G401.6 (cell line): ENCODE measurements at regions not wholly inside any gene's neighbourhood (a gene's known extent, or its start where the extent isn't known, plus 50 kb on each side); places are given as distances from the start of the nearest gene placed in this dataset.
"Not testable (repeated sequence)": the region's sequence is repeated elsewhere in the genome, so short reads cannot be mapped to it uniquely, and the experiment has no call there.

Experiments
- FAIRE-seq: peaks from 2 replicates; lab custom pipeline; 2012; peaks lifted over from hg19 to GRCh38; lab: Jason Lieb, UNC

DNA sequence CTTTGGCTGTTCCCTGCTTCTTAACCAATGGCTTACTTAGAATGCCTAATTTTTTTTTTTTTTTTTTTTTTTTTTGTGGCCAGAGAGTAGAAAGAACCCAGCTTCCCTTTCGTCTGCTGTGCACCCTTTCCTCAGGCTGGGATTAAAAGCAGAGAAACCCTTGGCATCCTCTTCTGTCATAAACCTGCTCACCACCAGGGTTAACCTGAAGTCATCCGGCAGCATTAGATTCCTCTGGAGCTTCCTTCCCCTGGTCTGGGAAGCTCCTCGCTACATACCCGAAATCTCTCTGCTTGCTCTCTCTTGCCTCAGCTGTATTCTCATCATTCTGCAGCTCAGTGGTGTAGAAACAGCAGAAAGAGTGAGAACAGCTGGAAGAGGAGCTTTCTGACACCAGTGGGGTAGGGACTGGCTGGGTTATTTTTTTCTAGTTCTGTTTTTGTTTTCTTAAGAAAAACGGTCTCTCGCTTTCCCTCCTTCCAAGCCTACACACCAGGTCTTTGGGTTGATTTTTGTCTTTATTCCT lies 339.0 kb upstream of the MEIS1 start:
- no peak for FAIRE-seq

DNA sequence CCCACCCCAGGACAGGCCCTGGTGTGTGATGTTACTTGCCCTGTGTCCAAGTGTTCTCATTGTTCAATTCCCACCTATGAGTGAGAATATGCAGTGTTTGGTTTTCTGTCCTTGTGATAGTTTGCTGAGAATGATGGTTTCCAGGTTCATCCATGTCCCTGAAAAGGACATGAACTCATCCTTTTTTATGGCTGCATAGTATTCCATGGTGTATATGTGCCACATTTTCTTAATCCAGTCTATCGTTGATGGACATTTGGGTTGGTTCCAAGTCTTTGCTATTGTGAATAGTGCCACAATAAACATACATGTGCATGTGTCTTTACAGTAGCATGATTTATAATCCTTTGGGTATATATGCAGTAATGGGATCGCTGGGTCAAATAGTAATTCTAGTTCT lies 340.2 kb upstream of the MEIS1 start:
- not testable (repeated sequence) for FAIRE-seq

DNA sequence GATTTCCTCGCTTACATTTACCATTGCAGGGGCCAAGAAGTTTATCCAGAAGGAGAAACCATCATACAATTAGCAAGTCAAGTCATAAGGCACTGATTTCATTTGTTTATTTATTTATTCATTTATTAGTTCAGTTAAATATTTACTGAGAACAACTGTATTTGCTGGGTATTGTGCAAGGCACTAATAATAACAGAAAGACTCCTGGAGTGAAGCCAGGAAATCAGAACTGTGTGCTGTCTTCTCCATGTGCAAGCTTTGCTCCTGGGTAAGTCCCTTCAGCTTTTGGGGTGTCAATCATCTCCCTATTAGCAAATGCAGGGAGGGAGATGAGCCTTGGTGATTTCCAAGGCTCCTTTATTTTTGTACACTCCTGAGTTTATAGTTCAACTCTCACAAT lies 341.6 kb upstream of the MEIS1 start:
- FAIRE-seq: no peak

DNA sequence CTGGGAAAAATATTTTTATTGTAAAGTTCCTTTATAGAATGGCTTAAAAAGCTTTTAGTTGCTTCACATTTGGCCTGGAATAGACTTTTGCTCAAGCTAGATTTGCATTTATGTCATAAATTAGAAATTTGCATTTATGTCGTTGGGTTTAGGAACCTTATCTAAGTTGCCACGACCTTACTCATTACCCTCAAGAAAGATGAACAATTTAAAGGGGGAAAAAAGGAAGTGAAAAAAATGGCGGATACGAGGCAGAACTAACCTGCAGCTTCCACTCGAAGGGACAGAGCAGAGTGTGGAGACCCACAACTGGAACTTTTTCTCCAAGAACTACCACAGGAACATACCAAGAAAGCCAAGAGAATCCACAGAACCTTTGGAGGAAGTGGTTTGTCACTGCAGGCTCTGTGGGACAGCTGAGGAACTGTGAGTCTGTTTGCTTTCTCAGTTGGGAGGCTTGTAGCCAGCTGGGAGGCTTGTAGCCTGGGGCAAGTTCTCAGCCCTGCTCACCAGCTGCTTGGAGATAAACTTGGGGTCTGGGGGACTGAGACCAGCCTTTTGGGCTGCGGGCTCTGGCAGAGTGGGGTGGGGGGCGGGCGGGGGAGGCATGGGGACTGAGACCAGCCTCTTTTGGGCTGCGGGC lies 349.9 kb upstream of the MEIS1 start:
- no peak for FAIRE-seq

DNA sequence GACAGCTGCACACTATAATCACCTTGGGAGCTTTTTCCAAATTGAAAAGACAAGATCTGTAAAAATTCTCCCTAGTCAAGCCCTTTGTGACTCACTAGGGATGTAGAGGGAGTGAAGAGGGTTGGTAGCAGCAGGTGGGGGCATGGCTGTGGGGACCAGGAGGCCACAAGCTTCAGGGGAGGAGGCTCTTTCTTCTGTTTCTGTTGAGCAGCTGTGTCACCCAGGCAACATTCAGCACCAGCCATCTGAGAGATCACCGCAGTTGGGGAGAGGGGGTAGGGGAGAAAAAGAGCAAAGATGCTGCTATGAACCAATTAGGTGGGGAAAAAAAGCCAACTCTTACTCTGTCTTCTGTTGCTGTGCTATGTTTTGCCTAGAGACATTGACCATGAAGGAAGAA lies 352.3 kb upstream of the MEIS1 start:
- no peak for FAIRE-seq

DNA sequence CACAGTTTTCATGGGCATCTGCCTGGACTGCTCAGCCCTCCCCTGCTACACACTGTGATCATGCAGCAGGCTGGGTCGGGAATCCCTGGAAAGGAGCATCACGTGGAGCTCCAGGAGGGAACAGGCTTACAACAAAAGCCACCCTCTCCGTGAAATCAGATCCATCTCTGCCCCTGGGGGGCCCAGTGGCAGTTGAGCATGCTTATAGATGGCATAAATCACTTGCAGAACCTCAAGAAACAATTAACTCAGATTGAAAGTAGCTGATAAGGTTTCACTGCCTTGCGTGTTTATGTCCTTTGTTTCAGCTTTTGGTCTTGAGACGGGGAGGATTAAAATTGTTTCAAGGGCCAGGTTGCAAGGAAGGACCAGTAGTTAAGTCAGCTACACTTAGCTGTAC lies 354.8 kb upstream of the MEIS1 start:
- no peak for FAIRE-seq

DNA sequence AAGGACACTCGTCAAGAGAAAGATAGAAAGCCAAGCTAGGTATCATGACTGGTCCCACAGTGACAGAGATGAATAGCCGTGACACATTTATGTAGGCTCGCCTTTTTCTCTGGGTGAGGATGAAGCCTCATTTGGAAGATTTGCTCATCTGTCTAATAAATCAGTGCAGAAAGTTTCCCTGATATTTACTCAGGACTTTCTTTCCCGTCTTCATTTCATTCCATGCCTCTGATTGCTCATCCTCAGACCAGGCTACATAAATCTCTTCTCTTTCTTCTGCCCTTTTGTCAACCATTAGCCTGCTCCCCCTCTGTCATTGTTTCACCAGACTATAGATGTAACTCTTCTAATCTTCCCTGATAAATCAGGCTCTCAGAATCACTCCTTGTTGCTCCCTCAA lies 361.8 kb upstream of the MEIS1 start:
- FAIRE-seq: no peak

DNA sequence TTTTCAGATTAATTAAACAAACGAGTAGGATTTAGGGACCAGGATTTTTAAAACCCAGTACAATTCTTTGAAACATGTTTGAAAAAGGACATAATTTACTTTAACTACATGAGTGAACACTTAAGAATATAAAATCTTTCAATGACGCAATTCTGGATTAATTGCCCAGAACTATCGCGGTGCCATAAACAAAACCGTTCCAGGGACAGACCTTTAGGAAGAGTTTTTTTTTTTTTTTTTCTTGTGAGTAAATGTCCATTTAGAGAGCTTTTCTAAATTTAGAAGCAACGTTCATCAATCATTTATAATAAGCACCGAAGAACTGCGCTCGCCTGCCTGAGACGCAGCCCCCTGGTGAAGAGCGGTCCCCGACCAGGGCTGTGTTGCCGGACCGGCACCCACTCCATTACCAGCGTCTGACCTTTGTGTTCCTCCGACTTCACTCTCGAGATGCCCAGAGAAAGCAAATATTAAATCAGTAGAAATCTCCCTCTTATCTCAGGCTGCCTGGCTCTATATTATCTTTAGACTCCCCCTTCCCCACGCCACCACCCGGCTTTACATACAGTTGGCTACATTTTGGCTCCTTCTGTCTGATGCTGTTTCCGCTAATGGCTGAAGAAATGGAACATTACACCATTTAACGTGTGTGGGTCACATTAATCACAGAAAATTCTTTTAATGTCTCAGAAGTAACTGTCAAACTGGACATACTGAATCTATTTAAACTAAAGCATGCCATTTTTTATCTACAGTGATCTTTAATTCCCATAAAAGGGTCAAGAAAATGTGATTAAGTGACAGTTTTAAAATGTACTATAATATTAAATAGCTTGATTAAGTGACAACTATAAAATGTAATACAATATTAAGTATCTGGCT lies 364.0 kb upstream of the MEIS1 start:
- no peak for FAIRE-seq

DNA sequence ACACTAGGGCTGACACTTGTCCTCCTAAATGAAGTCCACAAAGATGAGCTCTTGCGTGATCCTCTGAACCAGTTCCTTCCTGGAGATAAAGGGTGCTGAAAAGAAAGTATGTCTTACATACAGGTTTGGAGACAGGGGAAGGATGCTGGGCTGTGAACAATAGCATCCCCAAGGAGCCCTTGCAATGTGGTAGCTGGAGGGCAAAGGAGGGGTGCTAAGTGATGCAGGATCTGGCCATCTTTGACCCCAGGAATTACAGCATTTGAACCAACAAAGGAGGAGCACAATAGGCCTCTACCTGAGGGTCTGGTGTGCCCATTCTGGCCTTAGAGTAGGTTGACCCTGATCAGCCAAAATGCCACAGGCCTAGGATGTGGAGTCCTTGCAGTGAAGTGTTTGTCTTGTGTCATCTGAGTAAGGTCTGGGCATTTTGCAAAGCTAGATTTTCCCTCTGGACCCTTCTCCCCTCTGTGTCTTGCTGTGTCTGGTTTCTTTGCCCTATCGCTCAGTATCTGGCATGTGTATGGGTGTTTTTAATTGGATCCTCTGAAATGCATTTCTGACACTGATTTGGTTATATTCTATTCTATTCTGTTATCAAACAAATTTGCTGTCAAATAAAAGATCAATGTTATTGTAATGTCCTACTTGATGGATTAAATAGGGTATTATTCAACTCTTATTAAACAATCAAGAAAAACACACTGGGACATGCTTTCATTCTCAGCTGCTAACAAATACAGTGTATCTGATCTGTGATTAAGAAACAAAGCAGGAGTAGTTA lies 364.8 kb upstream of the MEIS1 start:
- no peak for FAIRE-seq

DNA sequence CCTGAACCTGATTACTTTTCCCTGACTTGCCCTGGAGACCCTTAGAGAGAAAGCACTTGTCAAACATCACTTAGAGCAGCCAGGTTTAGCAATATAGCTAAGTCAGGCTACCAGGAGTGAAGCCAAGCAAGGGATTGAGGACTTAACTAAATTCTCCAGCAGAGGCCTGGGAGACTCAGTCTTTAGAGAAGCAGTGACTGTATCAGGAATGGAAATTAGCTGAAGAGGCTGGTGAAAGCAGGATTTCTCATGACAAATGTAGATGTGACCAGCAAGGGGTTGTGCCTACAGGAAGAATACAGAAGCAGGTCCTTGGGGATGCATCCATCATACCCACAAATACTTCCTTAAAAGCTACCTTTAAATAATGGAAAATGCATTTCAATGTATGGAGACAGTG lies 368.9 kb upstream of the MEIS1 start:
- FAIRE-seq: no peak

DNA sequence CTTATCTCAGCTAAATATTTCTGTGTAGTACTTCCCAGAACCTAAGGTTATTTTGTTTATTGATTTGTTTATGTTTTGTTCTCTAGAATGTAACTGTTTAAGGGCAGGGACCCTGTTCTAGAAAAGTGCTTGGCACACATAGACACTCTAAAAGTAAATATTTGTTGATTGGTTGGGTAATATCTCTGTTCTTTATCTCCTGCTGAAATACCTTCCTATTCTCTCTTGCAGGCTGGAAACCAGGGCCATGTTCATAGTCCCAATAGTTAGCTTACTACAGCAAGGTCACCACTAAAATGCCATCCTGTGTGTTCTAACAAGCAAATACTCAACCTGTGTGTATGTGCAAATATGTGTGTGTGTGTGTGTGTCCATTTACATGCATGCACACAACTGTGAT lies 375.6 kb upstream of the MEIS1 start:
- FAIRE-seq: no peak

DNA sequence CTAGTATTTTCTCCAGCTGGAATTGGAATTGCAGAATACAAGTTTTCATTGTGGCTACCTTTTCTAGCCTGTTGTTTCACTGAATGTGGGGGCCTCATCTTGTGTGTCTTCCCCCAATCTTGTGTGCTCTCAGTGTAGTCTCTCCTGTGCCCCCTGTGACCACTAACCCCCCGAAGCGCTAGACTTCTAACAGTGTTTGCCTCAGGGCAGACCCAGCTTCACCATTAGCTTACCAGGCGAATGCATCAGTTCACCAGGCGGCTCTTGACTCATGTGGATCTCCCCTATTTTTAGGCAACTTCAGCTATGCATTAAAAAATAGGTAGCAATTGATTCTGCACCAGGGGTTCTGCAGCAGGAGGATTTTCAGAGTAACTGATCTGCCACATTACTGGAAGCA lies 376.2 kb upstream of the MEIS1 start:
- FAIRE-seq: no peak

DNA sequence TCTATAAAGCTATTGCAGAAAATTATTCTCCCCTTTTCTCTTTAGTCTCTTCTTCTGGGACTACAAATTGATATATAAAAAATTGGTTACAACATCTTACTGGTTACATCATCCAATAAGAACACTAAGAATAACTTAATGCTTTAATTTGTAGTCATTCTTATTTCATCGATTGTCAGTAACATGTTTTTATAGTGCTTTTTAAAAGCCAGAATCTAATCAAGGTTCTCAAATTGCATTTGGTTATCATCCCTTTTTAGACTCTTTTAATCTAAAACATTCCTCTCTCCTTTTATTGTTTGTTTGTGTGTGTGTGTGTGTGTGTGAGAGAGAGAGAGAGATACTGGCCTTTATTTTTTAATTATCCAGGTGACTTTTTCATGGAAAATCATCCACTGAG lies 377.1 kb upstream of the MEIS1 start:
- no peak for FAIRE-seq

DNA sequence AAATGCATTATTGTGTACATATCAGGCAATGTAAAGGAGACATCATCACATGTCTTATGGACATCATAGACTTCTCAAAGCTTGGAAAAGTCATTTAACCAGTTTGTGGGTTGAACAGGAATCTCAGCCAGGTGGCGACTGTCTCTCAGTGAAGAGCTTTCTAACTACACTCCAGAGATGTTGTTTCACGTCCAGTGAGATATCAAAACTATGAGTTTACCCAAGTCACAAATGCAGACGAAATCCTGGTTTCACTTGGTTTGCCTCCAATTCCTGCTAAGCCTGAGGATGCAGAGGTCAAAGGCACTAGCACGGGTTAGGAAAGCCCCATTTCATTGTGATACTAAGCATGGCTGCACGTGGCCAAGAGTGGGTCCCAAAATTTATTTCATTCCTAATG lies 384.5 kb upstream of the MEIS1 start:
- FAIRE-seq: no peak

DNA sequence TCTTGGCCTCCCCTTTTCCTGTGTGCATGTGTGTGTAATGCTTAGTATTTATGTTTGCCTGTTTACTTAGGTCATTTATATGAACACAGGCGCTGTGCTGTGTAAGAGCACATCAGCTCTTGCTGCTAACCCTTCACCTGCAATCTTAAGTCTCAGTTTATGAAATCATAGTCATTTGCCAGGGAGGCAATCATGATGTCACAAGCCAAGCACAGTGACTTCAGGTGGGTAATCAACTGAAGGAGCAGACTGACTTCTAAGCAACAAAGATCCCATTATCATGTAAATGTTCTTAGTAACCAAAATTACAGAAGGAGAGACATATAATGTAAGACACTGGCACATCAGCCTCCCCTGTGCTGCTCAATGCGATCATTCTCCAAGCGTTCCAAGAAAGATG lies 386.3 kb upstream of the MEIS1 start:
- FAIRE-seq: no peak

DNA sequence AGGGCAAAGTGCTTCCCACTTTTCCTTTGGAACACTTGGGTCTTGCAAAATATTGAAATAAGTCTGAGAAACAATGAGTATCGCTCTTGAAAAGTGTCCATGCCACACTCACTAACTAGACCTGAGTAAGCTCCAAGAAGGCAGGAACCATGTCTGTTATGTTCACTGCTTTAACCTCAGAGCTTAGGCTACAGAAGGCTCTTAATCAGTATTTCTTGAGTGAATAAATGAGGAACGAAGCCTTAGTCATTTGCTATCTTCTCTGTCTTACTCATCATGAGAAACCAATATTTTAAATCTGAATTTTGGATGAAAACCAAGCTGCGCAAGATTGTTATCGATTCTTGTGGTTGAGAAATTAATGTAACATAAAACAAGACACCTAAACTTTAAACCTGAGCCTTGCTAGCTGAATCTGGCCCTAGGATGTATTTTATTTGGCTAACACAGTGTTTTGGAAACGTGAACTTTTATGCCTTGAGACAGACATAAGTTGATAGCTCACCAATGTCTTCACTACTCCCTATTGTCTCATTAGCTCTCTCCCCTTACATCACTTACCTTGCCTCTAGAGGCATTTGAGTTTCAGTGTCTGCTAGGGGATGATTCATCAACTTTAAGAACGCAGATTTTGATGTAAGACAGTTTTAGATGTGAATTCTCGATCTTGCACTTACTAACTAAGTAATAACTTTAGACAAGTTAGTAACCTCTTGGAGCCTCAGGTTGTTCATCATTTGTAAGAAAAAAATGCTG lies 392.8 kb upstream of the MEIS1 start:
- no peak for FAIRE-seq

DNA sequence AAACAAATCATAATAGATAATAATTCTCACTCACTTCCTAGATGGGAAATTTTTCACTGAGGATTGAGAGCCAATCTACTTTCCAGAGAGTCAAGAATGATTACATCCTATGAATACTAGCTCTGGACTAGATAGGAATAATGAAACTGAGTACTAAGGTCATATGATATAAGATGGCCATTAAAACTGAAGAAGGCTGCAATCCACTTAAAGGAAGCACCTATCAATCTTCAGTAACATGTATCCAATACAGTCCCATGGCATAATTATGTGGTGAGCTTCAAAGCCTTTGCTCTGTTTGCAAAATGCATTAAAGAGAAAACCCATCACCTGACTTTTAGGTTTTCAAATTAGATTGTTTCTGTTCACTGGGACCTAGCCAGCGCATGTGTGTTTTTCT lies 398.0 kb upstream of the MEIS1 start:
- no peak for FAIRE-seq

DNA sequence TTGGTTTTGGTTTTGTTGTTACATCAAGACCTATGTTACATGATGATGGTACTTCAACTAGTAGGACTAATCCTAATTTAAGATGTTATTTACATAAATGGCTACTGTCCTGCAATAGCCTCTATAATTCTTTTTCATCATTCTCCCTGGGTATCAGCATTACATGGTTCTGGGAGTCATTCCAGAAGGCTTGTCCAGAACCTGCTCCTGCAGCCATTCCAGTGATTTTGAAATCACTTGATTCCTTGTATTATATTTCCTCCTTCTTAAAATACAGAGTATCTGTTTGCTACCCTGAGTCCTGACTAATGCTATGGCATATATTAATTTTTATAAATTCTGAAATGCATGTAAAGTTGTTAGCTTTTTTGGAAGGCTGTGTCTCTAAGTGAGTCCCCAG lies 400.5 kb upstream of the MEIS1 start:
- no peak for FAIRE-seq

DNA sequence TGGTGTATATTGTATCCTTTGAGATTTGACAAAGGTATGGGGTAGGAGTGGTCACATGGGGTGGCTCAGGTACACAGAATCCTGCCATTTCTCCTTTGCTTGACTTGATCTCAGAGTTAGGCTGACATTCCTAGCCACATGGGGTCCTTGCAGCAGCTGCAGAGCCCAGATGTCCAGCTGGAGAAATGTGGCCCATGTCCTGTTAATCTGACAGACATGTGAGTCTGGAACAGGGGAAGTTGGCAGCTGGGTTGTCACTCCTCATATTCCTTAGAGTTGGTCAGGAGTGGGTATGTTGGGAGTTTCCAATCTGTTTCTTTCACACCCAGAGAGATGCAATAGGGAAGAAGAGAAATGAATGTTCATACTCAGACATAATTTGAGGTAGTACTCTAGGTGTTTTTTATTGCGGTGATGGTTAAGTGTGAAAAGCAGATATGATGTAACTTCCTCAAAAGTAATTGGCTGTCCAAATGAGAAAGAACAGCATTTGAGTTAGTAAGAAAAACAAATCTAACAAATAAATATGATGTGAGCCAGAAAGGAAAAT lies 402.6 kb upstream of the MEIS1 start:
- no peak for FAIRE-seq

DNA sequence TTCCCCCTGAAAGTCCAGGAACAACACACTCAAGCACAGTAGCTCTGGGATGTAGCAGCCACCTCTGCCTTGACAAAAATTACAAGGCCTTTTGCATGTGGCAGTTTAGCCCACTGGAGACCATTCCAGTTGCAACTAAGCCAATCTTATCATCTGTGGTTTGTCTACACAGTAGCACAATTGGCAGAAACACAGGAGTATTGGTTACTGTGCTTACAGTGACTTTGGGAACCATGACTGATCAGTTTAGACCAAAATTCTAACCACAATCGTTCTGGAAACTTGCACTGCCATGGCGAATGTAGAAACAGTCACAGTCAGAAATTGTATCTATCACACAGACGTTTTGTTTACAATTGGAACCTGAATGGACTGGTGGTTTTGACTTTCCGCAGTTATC lies 403.7 kb upstream of the MEIS1 start:
- no peak for FAIRE-seq

DNA sequence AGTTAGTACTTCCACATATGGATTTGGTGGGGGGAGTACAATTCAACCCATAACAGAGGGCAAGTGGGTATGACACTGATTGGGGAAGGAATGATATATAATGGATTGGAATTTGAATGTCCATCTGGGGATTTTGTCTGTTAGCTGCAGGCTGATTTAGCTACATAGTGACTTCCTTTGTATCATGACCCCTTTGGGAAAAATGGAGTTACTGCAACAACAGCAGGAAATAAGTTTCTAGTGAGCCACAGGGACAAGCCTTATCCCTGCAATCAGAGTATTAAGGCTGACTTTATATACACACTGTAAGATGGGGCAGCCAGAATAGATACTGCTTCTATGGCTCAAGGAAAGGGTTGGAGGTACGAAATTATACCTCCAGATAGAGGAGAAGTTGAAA lies 404.4 kb upstream of the MEIS1 start:
- no peak for FAIRE-seq

DNA sequence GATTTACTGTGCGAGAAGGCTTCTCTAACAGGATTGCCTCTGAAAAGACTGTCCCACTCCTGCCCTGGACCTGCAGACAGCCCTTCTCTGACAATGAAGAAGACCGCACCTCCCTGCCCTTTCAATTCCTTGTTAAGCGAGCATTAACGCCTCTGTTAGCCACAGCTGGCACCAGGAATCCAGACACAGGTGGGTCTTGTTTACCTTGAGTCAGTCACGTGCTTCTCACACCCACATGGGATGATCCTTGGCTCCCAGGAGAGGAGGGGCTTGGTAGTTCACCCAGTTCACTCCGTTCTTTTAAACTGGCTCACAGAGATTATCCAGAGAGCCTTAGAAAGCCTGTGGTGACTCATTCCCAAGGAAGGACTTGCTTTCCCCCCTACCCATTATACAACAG lies 410.5 kb upstream of the MEIS1 start:
- no peak for FAIRE-seq
